HG03039 (cell line): ENCODE measurements at regions not wholly inside any gene's neighbourhood (a gene's known extent, or its start where the extent isn't known, plus 50 kb on each side); places are given as distances from the start of the nearest gene placed in this dataset.

Experiments
- ATAC-seq: cut with Tn5 transposase; IDR thresholded peaks from one replicate; pipeline ENCODE4 v1.9.1; 2021; ENCODE audit warnings: mild to moderate bottlenecking, moderate library complexity; ENCODE audit not compliant: unreplicated experiment

DNA sequence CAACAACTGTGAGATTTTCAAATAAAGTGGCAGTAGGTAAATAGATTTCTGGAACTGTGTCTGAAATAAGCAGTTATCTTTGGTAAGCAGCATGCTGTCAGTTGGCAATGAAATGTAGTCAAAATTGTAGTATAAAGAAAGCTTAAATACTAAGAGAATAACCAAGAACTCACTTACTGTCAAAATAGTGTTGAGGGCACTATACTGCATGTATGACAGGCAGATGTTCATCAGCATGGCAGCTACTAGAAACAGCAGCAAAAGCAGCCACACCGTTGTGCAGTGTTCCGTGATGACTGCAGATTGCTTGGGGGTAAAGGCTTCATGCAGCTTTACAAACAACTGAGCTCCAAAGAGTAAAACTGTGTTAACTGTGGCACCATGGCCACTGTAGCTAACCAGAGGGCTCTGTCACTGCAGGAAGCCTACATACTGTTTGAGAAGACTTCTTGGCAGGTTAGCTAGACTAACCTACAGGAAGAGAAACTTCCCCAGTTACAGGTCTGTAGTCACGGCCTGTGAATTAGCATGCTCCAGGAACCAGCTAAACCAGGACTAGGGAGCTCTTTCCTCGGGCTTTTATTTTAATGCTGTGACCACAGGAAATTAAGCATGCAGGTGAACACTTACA, 459.7 kb downstream of the TBL1XR1 start:
- ATAC-seq: no peak

DNA sequence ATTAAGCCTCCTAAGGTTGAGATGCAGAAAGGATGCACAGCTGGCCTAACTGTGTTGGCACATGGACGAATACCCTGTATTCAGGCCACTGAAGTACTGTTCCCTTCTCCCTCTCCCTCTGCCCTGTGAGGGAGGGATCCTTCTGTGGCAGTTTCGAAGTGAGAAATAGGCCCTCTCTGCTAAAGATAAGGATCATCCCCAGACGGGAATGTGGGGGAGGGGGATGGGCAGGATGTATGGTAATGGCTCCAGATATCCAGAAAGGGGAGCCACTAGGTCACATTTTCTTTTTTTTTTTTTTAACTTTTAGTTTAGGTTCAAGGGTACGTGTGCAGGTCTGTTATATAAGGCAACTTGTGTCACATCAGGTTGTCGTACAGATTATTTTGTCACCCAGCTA, 463.1 kb downstream of the TBL1XR1 start:
- no peak for ATAC-seq

DNA sequence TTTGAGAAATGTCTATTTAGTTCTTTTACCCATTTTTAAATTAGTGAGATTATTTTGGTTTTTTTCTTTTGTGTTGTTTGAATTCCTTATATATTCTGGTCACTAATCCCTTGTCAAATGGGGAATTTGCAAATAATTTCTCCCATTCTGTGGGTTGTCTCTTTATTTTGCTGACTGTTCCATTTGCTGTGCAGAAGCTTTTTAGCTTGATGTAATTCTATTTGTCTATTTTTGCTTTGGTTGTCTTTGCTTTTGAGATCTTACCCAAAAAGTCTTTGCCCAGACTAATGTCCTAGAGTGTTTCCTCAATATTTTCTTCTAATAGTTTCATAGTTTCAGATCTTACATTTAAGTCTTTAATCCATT, 472.9 kb downstream of the TBL1XR1 start:
- no peak for ATAC-seq

DNA sequence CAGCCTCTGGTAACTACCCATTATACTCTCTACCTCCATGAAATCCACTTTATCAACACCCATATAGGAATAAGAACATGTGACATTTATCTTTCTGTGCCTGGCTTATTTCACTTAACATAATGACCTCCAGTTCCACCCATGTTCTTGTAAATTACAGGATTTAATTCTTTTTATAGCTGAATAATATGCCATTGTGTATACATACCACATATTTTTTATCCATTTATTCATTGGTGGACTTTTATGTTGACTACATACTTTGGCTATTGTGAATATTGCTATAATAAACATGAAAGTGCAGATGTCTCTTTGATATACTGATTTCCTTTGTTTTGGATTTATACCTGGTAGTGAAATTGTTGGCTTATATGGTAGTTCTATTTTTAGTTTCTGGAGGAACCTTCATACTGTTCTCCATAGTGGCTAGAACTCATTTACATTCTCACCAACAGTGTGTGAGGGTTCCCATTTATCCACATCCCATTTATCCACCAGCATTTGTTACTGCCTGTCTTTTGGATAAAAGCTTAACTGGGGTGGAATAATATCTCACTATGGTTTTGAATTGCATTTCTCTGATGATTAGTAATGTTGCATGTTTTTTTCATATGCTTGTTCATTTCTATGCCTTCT, 473.4 kb downstream of the TBL1XR1 start:
- ATAC-seq: no peak

DNA sequence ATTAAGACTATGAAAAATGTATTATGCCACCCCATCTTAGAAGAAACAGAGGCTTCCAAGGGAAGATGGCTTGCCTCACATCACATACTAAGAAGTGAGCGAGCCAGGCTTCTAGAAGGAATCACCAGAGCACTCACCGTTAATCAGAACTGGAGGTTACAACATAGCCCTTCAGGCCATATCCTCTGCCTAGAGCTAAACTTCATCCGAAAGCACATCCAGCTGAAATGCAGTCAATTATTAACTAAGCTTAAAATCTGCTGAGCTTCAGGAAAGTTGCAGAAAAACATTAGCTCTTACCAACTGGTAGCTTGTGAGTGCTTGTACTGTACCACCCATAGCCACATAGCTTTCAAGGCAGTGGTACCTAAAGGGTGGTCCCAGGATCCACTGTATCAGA, 483.2 kb downstream of the TBL1XR1 start:
- ATAC-seq: no peak

DNA sequence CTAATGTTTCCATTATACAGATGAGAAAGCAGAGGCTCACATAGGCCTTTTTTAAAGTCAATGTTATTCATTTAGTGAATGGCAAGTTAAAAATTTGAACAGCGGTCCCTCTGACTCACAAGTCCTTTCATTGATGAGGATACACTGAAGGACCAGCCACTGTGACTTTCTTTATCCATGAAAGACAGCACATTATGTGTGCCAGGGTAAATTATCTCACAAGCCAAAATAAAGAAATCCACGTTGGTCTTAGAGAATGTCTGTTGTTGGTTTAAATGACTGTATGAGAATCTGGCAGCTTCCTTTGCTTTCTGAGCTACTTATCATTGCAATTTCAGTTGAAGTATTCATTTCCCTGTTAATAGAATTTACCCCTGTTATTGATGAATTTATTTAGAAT, 485.1 kb downstream of the TBL1XR1 start:
- no peak for ATAC-seq

DNA sequence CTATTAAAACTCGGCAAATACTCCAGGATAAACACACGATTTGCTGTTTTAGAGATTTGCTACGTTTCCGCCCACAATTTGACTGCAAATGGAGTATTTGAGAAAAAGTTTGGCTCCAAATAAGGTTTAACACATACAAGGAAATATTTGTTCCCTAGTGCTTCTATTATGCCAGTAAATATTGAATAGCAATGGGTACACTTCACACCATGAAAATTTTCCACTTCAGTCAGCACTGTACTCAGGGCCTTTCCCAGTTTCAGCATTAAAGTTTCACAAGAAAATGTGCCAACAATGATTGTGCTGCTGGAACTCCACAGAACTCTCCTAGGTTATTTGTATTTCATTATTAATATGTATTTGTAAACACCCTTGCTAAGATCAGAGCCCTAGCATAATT, 498.0 kb downstream of the TBL1XR1 start:
- ATAC-seq: no peak

DNA sequence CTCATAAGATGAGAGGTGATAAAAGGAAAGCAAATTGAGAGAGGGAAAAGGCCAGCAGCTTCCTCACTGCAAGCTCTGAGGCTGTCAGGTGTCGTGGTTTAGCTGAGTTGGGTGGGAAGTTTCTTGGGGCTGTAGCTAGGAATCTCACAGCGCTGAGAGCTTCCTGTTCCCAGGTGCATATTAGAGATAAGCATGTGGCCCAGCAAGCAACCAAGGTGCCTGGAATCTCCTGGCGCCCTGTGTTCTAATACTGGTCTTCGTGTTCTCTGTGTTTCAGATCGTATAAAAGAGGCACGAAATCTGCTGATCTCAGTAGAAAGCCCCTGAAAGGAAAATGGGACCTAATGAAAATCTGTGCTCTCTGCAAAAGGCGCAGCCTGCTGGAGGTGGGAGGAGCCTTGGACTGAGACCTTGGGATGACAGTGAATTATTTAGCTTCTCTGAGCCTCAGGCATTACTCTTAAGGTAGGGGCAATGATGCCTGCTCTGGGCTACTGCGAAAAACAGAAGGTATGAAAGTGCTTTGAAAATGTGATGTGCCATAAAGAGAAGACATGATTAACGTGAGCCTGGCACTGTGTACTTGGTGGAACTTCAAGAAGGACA, 499.9 kb downstream of the TBL1XR1 start:
- ATAC-seq: no peak

DNA sequence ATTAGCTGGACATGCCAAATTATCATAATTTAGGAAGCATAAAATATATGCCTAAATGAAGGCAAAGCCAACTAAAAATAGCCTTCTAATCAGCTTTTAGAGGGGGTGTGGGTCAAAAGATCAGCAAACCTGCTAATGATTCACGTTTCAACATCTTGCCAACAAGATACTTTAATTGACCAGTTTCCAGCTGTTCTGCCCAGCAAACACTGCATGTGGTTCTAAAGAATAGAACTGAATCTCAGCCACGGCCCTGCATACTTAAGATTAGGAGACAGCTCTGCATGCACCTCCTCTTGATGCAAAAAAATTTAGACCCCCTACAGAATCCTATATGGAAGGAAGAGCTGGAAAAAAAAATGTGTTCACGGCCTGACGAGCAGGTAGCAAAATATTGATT, 500.5 kb downstream of the TBL1XR1 start:
- no peak for ATAC-seq

DNA sequence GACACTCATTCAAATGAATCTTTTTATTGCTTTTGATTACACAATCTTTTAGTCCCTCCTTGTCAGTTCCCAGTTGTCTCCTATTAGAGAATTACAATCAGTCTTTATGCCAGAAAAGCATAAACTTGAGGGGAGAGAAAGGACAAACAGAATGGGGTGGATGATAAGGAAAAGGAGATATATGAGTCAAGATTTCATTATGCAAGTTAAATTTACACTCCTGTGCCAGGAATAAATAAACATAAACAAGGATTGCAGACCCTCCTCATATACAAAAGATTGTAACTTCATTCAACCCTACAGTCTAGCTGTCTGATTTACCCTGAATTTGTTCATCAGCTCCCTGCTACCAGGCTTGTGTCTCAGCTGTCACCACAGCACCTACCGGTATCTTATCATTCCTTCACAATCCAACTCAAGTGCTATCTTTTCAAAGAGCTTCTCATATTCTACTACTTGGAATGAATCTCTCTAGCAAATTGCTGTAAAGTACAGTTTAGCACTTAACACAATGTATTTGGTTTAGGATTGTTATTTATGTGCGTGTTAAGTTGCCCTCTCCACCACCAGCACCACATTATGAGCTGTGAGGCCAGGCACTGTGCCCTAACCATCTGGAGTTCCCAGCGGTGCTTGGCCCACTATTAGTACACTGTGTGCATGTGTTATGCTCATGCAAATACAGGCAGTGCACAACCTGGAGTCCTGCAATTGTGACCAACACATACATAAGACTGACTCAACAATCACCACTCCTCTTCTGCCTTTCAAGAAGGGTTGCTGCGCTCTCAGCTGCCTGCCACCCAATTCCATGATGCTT, 504.1 kb downstream of the TBL1XR1 start:
- ATAC-seq: no peak

DNA sequence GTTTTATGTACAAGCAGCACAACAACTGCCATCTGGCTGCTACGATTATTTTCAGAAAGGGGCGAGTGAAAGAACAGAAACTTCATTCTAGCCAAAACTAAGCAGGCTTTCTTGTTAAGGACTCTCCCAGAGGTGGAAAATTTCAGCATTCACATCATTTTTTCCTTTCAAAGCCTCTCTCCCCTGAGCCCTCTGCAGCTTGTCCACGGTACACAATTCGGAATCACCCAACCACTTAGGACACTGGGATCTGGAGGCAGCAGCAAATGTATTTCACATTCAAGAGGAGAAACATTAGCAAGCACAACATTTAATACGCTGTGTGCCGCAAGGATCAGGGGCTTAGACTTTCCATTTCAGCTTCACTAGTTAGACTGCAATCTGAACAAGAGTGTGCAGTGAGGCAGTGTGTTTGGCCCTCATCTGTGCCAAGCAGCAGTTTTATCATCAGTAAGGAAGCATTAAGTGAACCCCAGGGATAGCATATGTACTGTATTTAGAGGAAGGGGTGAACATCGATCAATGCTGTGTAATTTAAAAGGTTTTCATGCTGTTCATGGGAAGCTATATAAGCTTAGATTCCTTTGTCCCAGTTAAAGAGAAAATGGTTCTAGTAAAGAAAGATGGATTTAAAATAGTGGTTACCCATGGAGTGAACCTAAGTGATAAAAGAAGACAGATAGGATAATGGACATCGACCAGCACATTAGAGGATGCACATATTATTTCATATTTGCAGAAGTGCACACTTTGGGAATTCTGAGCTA, 504.9 kb downstream of the TBL1XR1 start:
- ATAC-seq: no peak

DNA sequence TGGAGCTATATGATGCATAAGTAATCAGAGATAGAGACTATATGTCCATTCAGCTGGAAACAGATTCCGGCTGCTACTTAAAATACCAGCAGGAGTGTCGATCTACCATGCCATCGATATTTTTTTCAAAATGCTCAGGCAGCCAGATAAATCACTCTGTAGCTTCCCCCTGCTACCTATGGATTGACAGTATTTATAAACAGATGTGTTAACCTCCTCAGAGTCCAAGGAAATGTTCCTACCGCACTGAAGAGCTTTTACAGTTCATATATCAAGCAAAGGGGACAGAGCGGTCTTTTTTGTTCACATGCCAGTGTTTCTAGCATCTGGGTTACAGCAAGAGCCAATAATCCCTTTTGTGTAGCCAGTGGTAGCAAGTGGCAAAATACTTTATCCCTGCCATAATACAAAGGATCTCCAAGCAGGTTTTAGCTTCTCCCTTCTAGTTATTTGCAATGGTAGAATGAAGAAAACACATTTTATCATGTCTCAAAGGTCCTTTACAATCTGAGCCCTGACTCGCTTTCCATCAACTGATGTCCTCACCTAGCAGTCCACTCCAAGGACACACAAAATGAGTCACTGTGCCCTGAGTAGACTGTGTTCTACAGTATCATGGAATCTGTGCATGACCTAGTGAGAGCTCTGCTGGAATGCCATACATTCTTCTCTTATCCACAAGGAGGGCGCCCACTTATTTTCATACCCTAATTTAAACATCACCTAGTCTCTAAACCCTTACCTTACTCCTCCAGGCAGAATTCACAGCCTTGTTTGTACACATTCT, 507.0 kb downstream of the TBL1XR1 start:
- ATAC-seq: no peak

DNA sequence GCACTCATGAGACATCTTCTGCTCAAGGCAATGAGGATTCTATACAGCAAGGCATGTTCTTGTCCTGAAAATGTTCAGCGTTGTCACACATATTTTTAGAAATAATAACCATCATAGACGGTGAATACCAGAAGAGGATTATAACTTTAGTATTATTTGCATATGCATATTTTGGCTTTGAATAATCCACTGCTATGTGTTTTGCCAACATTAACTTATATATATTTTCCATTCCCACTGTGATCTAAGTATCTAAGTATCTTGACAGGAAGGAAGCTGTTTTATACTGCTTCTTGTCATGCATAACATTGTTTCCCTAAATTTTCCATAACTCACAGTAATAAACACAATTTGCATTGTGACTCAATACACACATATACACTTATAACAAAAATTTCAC, 509.5 kb downstream of the TBL1XR1 start:
- no peak for ATAC-seq

DNA sequence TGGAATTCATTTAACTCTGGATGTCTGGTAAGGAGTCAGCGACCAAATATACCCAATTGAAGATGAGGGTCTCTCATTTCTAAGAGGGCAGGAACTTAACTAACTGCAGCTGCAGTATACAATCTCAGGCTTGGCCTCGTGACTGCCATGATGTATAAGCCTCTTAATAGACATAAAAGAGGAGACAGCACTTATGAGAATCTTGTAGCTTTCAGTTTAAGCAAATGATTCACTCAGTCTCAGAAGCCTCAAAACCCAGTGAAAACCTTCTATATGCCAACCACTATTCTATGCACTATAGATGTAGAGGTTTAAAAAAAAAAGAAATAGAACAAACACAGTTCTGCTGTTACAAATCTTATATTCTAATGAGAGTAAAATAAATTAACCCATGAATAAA, 513.9 kb downstream of the TBL1XR1 start:
- ATAC-seq: no peak

DNA sequence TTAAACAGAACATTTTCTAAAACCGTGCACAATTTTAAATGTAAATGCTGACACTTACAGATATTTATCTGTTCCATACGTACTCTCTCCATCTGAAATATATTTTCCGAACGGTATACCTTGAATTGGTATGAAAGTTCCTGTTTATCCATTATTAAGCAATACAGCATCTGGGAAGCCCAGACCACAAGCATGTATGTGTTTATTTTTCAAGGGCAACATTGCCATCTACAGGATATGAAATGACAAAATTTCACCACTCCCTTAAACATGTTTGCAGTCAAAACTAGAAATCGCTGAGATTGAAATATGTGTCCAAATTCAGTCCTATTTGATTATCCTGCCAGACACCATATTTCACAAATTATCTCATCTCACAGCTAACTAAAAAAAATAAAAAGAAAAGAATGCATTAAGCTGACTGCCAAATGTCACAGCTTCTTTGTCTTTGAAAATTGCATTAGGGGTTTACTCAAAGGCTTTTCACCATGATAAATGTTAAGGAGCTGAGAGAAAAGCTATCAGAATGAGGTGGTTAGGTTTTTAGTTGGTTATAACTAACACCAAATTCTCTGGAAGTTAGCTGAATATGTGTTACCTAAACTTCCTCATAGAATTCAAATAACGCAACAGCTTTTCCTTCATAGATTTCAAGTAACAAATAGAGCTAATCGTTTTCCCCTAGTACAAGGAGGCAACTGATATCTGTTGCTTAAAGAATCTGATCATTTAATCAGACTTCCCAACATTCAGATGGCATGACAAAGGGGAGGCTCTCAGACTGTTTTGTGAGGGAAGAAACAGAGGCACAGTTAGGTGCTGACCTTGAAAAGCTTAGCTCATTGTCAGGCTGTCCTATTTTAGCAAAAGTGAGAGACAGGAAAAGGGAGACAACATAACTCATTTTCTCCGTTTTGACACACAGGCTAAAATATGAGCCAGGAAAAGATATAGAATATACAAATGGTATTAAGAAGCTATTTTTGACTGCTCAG, 533.1 kb downstream of the TBL1XR1 start:
- no peak for ATAC-seq

DNA sequence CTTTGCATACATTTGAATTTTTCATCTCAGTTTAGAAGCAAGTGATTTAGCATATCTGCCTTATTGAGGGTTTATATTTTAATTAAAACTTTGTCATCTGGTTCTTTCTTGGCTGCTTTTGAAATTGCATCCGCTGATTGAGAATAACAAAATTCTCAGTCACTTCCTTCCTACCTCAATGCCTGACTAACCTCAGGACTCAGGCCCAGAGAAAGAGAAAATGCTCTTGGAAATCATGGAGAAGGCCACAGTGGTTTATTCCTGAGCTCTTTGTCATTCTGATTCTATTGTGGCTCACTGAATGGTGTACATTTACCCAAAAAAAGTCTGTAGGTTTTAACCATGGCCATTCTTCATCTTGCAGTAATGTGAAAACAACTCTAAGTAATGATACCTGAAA, 533.9 kb downstream of the TBL1XR1 start:
- ATAC-seq: no peak

DNA sequence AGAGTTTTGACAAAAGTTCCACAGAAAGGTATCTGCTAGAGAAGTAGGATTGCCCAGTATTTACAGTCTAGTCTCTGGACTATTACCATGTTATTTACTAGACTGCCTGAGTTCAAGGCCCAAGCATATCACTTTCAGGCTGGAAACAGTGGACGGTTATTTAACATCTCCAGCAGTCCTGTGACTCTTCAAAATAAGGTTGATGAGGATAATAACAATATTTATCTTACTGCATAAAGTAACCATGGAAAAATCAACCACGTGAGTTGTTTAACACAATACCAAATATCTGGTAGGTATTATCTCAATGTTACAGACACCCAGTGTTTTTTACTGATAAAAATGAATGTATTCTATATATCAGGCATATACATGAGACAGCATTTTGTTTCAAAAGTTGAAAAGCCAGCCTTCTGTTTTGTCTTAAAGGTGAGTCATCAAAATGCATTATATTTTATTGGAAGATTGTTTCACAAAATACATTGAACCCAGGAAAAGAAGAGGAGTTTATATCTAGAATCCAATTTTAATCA, 535.8 kb downstream of the TBL1XR1 start:
- no peak for ATAC-seq

DNA sequence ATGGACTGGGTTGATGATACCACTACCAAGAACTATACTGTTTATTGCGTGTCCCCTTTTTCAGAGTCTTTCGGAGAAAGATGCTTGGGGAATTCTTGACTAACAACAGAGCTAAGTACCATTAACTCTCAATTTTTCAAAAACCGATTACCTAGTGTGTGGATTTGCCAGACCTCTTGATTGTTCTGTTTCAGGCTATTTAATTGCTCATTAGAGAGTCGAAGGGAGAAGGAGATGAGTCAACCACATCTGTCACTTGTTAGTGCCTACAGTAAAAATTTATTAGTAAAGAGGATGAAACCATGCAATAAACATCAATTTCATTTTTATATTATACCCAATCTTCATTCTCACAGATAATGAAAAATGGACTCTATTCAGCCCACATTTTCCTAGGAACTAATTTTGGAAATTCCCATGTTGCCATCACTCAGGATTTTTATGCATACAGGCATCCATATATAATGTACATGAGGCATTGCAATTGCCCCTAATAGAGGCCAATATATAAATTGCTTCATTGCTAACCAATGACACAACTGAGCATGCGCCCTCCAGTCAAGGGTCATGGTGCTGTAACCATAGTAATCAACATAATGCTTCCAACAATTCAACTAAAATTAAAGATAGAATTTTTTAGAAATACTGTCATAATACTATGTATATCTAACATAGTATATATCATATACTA, 541.7 kb downstream of the TBL1XR1 start:
- ATAC-seq: no peak
